DMS53 (cell line): ENCODE measurements at regions not wholly inside any gene's neighbourhood (a gene's known extent, or its start where the extent isn't known, plus 50 kb on each side); places are given as distances from the start of the nearest gene placed in this dataset.
"Not testable (repeated sequence)": the region's sequence is repeated elsewhere in the genome, so short reads cannot be mapped to it uniquely, and the experiment has no call there.

Experiments
- DNase-seq: peaks from one replicate; lab custom pipeline; 2025; lab: John Stamatoyannopoulos, UW

DNA sequence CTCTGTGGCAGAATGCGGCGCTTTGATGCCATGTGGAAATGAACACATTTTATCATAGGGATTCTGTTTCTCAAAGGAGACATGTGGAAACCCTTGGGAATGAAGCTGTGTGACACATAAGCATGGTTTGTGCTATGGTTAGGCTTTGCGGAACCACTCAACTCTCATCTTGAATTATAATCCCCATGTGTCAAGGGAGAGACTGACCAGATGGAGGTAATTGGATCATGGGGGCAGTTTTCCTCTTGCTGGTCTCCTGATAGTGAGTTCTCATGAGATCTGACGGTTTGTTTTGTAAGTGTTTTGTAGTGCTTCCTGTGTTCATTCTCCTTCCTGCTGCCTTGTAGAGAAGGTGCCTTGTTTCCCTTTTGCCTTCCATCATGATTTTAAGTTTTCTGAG lies 1109.2 kb upstream of the ALCAM start:
- DNase-seq, result no peak

DNA sequence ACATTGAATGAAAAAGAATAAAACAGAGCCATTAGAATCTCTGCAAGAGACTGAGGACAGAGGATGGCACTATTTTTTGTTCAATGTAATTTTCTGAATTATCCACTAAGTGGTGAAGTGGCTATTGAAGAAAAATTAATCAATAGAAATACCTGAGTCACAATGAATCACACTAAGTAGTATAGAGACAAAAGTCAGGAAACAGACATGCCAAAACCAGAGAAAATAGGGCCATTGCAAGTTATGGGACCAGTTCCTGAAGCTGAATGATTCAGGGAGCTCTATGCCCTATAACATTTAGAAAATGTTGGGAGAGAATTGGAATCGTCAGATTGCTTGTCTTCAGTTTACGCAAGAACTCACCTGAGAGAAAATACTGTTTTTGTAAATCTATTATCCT lies 1103.2 kb upstream of the ALCAM start:
- no peak for DNase-seq

DNA sequence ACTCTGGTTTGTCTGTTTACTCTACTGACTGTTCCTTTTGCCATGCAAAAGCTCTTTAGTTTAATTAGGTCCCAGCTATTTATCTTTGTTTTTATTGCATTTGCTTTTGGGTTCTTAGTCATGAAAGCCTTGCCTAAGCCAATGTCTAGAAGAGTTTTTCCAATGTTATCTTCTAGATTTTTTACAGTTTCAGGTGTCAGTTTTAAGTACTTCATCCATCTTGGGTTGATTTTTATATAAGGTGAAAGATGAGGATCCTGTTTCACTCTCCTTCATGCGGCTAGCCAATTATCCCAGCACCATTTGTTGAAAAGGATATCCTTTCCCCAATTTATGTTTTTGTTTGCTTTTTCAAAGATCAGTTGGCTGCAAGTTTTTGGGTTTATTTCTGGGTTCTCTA lies 1100.5 kb upstream of the ALCAM start:
- DNase-seq, result not testable (repeated sequence)

DNA sequence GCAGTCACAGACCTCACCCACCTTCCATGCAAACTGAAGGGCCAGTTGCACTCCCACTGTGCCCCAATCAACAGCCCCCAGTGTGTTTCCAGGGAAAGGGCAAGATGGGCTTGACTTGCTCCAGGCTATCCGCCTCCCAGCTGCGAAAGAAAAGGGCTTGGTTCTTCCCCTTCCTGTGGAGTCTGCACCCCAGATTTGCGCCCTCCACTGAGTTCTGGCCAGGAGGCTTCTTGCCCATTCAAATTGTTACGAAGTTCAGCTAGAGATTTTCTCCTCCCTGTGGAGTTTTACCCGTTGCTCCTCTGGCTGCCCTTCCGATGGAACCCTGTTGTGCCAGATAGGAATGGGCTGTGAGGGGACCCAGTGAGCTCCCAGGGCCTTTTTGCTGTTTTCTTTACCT lies 1096.9 kb upstream of the ALCAM start:
- DNase-seq, result no peak

DNA sequence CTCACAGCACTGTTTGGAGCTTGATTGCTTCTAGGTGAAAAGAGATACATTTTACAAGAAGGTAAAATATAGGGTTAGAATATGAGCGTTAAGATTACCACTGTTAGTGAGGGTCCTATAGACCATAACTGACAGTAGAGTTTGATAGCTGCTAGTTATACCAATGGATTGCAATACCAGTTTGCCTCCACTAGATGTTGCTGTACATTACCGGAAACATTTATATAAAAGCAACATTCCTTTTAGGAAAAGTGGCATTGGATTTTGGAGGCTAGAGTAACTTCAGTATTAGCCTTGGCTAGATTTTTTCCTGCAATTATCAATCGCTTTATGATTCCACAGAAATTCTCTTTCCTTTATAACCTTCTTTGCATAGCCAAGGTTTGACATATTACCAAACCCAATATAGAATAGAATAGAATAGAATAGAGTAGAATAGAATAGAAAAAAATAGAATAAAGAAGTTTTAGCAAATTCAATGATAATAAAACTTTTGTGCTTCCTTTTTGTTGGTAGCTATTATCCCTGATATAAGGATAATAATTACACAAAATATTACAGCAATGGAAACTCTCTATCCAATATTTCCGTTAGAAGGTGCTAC lies 1093.6 kb upstream of the ALCAM start:
- peak; percentile 56 for DNase-seq

DNA sequence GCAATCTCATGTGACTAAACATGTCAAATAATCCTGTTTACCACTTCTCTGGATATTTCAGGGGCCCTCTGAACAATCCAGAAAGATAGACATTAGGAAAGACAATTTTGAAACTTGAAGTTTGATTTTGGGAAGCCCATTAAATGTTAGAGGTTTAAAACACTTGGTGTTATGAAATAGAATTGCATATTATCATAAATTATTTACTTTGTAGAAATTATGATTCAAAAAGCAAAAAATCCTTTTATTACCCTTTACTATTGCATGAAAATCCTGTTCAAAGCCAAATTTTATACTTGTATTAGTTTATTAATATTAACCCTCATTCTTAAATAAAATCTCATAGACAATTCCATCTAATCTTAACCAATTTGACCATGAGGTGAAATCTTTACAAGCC lies 1091.5 kb upstream of the ALCAM start:
- no peak for DNase-seq

DNA sequence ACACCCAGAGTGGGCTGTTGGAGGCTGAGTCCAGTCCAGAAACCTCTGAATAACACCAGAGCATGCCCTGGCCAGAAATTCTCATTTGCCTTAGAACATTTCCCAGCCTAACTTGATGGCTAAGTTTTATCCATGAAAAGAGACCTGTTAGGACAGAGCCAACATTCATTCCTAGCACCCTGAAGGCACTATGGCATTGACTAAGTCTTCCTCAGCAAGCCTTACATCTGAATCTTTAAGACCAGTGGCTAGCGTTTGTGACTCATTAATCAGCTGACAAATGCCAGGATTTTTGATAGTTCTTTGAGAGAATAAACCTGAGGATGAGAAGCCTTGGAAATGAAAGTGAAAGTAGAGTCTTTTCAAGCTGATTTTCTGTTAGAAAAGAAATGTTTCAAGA lies 1087.1 kb upstream of the ALCAM start:
- peak; percentile 12 for DNase-seq

DNA sequence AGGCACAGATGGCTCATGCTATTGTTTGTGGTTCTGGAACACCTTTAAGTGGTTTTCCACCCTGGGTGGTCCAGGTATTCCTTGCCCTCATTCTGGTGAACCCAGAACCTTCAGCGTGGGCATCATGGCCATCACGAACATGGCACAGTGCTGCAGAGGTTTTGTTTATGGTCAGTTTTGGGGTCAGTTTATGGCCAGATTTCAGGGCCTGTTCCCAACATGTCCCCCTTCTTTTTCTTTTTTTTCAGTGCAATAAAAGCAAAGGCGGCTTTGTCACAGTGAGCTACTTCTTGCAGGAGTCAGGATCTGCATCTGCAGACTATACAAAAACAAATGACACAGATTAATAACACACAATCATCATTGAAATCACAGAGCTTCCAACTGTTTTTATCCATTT lies 1085.0 kb upstream of the ALCAM start:
- no peak for DNase-seq

DNA sequence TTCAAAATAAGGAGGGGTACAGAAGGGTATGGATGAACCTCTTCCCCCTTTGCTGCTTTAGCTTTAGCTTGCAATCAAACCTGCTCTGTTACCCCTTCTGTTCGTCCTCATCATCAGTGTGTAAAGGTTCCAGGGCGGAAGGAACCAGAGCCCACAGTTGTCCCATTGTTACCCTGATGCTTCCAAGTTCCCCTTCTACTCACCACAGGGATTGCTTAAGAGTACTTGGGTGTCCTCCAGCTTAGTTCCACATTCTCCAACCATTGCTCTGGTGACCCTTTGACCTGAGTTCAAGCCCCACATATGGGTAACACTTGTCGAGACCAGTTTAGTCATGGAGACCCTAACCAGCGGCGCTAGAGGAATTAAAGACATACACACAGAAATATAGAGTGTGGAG lies 1080.1 kb upstream of the ALCAM start:
- DNase-seq, result no peak

DNA sequence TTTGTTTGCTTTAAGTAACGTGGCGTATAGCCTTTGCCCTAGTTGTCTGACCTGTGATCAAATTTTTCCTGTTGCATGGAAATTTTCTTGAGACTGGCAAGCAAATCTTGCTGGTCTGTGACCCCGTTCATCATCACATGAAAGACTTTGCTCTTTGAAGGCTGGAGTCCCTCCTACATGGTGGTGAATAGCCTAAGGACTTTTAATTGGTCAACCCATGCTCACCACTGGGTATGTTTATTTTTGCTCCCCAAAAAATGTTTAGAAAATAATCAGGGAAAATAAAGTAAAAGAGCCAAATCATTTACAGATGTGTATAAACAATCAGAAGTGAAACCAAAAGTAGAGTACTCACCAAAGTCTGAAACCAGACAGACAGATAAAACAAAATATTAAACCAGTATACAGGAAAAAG lies 1075.3 kb upstream of the ALCAM start:
- DNase-seq, result no peak

DNA sequence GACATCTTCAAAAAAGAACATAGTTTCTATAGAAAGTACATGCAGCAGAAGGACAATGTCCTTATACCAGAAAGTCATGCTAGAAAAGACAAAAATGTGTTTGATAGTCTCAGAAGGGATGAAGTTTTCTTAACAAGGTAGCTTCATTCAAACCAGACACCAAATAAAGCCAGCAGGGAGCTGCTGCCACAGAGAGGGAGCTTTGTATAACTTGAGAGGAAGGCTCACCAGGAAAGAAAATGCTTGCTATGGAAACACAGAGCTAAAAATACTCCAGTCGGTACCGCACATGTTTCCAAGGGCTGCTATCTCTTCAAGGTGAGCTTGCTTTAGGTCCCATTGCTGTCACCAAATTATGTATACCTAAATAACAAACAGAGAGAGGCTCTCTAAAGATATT lies 1074.8 kb upstream of the ALCAM start:
- DNase-seq, result no peak

DNA sequence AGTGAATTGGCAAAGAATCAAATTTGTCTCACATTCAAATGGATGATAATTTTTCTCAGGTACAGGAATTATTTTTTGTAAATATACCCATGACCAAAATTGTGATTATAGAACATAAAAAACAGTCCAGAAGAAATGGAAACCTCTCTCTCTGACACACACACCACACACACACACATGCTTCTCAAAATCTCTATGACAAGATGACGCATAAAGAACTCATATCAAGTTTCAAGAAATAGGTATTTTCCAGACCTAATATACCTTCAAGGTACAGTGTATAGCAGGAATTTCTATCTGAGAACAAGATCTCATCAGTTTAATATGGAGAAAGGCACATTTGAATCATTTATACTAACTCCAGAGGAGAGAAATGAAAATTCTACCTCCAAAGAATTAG lies 1069.1 kb upstream of the ALCAM start:
- DNase-seq, result no peak

DNA sequence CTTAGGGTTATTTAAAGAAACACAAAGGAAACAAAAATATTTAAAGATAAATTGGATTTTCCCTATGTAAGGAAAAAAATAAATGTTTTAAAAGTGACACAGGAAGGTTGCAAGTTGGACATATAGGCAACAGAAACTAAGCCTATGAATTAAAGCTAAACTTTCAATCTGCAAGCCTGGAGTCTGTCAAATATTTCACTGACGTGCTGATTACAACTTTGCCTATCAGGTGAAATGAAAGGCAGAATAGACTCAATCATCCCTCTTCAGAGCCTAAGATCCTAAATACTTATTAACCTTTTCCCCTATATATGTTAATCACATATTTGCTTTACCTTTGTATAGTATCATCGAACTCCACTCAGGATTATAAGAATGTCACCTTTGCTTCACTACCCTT lies 1068.0 kb upstream of the ALCAM start:
- DNase-seq, result no peak

DNA sequence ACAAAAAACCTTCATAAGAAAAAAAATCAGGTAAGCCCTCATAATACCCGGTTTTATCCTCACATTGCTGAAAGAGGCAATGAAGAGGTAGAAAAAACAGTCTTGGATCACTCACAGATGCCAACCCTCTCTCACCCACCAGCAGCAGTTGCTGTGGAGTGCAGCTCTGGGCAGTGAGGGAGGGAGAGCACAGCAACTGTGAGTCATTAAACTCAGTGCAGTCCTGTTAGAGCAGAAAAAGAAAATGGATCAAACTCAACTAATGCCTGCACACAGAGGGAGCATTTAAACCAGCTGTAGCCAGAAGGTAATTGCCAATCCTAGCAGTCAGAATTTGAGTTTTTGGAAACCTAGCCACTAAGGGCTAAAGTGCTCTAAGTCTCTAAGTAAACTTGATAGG lies 1050.6 kb upstream of the ALCAM start:
- peak; percentile 0 for DNase-seq

DNA sequence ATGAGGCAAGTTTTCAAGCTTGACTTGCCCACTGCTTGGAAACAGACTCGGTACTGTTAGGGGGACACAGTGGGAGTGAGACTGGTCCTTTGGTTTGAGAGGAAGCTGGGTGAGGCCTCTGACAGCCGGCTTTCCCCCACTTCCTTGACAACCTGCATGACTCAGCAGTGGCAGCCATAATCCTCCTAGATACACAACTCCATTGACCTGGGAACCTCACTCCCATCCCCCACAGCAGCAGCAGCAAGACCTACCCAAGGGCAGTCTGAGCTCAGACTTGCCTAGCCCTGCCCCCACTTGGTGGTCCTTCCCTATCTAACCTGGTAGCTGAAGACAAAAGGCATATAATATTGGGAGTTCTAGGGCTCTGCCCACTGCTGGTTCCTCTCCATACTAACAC lies 1043.5 kb upstream of the ALCAM start:
- DNase-seq, result peak; percentile 64

DNA sequence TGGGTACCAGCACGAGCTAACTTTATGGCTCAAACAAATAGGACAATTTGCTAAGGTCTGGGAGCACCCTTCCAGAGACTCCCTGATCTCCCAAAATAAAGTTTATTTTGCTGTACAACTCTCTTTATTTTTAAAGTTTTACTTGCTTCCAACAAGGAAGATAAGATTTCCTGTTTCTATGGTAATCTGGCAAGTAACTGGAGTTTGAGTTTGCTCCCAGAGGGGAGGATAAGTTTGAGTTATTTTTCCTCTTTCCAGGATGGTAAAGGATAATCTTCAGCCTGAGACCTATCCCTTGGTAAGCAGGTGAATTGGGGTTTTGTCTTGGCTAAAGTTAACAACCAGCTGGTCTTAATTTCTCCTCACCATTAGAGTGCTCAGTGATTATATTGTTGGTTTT lies 1019.4 kb upstream of the ALCAM start:
- no peak for DNase-seq

DNA sequence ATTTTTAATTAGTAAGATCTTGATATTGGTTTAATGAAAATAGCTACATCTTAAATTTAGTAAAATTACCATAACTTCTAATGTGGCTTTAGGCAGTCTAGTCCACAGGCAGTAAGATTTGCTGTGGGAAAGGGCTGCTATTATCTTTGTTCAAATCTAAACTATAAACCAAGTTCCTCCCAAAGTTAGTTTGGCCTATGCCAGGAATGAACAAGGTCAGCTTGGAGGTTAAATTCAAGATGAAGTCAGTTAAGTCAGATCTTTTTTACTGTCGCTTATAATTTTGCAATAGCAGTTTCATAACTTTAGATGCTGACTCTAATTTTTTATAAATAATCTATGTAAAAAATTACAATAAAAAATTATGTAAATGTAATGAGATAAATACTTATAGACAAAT lies 1016.9 kb upstream of the ALCAM start:
- DNase-seq, result no peak

DNA sequence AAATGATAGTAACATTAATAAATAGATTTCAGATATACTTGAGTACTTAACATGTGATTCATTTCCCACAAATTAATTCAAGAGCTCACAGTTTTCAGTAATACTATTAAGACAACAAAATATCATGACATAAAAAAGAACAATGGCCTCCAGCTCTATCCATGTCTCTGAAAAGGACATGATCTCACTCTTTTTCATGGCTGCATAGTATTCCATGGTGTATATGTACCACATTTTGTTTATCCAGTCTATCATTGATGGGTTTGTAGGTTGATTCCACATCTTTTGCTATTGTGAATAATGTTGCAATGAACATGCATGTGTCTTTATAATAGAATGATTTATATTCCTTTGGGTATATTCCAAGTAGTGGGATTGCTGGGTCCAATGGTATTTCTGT lies 1012.8 kb upstream of the ALCAM start:
- no peak for DNase-seq

DNA sequence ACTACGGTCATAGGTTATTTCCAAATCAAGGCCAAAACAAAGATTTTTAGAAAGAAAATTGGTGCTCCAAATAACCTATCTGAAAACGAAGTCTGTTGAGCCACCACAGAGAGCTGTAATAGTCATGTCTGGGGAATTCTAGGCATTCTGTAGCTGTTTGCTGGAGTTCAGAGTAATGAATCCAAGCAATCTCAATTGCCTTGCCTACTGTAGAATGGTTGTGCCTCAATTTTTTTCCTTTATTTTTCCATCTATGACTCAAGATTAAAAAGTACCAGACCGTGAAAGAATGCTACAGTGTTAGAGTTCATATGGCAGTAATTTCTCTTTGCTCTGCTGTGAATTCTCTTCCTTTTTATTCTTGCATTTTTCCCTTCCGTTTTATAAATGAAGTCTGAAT lies 1007.2 kb upstream of the ALCAM start:
- DNase-seq, result no peak

DNA sequence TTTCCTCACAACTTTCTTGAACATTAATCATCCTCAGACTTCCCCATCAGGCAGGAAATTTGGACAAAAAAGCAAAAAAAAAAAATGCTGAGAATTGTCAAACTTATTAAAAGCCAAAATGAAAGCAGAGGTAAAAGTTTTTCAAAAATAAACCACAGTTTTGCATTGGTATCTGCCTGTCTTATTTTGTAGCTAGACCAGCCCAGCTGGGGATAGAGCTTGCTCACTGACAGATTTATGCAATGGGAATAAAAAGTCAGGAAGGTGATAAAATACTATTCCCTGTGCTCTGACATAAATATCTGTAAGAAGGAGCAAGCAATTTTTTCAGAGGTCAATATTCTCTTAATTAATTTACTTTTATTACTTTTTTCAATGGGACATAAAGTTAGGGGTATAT lies 1006.7 kb upstream of the ALCAM start:
- no peak for DNase-seq

DNA sequence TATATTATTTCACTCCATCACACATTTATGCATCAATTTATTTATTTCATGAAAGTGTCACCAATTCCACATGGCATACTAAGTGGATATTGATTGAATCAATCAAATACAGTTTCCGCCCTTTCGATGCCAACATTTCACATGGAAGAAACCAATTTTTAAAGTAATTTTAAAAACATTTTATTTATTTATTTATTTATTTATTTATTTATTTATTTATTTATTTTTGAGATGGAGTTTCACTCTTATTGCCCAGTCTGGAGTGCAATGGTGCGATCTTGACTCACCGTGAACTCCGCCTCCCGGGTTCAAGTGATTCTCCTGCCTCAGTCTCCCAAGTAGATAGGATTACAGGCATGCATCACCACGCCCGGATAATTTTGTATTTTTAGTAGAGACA lies 1005.0 kb upstream of the ALCAM start:
- not testable (repeated sequence) for DNase-seq

DNA sequence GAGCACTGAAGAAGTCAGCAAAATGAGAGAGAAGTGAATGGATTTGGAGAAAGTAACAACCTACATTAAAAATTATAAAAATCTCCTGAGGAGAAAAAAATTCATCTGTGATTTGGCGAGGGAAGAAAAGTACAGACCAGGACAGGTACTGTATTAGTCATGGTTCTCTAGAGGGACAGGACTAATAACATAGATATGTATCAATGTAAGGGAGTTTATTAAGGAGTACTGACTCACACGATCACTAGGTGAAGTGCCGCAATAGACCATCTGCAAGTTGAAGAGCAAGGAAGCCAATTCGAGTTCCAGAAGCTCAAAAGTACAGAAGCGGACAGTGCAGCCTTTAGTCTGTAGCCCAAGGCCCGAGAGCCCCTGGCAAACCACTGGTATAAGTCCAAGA lies 1004.4 kb upstream of the ALCAM start:
- DNase-seq, result no peak

DNA sequence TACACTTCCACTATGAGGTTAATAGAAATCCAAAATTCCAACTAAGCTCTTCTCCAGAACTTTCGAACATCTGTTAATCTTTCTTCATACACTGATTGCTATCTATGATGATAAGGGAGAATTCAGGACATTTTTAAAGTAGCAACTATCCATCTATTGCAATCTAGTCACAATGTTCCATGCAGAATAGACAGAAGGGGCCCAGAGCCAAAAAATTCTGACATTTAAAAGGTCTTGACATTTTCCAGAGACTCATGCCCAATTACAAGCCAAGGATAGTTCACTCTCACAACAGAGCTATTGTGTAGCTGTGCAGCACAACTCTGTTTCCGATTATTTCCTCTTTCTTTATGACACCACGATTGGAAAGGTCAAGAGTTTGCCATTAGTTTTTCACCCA lies 999.7 kb upstream of the ALCAM start:
- DNase-seq, result no peak

DNA sequence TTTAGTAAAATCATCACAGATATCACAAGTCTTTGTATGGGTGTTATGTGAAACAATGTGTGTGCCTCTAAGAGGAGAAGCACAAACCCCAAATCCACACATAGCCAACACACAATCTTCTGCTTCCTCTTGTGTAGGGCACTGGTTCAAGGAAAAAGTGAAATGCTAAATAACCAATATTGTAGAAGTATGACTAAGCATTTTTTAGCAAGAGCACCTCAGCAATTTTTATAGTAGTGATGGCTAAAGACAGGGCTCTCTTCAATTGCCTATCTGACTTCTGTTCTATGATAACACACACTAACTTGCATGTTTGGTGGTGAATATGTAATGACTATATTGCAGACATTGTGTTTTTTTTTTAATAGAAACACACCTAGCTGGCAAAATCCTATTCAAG lies 997.9 kb upstream of the ALCAM start:
- no peak for DNase-seq

DNA sequence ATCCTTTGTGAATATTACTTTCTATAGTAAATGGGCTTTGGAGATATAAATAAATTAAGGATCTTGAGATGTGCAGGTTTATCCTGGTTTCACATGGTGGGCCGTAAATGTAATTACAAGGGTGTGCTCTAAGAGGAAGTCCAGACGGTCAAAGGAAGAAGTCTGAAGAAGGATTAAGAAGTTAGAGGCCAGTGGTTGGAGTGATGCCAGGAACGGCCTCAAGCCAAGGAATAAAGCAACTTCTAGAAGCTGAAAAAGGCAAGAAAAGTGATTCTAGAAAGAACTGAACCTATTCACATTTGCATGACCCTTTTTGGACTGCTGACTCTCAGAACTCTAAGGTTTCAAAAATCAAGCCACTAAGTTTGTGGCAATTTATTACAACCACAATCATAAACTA lies 981.3 kb upstream of the ALCAM start:
- DNase-seq, result no peak
